GM12872 (cell line): ENCODE measurements at regions not wholly inside any gene's neighbourhood (a gene's known extent, or its start where the extent isn't known, plus 50 kb on each side); places are given as distances from the start of the nearest gene placed in this dataset.

Source experiments
- CTCF ChIP-seq: IDR thresholded peaks from 3 replicates; pipeline ENCODE4 v1.5.1; 2011; ENCODE audit warnings: low read depth, mild to moderate bottlenecking, low read length, moderate library complexity; ENCODE audit not compliant: insufficient read depth

- TF ChIP-seq CTCF: no peak
Measured at GRCh38 chr22:48498526-48499331, 1328.9 kb downstream of the BRD1 start.

- no peak for TF ChIP-seq CTCF
Measured at GRCh38 chr22:48496987-48497650, 1330.6 kb downstream of the BRD1 start.

DNA sequence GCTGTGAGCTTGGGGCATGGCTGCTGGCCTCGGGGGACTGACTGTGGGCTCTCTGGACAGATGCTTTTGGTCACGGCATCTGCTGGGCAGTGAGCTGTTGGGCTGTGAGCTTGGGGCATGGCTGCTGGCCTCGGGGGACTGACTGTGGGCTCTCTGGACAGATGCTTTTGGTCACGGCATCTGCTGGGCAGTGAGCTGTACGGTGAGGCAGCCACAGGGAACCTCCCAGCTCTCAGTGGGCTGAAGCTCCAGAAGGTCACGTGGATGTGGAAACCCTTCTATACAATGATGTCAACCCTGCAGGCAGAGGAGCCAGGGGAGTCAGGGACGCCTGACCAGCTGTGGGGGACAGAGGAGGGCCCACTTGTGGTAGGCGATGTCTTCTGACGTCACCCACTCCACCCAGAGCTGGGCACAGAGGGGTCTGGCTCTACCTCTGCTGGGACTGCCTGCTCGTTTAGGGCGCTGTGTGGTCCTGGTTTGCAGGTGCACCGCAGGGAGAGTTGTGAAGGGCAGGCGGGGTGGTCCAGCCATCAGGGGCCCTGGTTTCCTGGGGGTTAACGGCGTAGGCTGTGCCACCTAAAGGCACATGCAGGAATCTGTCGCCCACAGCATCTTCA lies 1331.3 kb downstream of the BRD1 start:
- TF ChIP-seq CTCF: no peak

GRCh38 chr22:48495751-48496080 lies 1332.0 kb downstream of the BRD1 start:
- no peak for TF ChIP-seq CTCF

DNA sequence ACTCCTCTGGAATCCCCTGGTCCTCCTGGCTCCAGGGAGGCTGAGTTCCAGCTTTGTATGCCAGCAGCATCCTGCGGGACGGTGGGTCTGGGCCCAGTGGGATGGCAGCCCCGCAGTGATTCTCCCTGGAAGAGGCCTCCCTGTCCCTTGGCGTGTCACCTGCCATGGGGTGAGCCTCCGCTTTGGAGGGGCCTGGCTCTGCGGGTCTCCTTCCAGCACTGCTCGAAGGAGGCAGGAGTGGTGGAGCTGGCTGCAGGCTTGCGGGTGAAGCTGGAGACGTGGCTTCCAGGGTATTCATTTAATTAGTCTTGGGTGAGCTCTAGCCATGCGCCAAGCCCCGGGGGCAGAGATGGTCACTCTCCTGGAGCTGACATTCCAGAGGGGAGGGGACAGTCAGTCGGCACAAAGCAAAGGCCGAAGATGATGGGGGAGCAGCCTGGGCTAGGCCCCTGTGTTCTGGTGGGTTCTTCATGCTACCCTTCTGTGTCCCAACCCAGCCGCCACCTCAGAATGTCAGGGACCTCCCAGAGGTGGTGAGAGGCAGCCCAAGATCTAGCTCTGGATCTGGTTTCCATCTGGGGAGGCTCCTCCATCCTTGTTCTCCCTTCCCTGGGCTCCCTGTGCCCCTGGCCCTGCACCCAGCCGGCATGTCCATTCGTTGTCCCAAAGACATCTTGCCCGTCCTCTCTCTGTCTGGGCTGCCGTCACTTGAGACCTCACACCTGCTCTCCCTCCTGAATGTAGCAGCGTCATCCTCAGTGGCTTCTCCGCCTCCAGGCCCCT lies 1332.5 kb downstream of the BRD1 start:
- TF ChIP-seq CTCF: no peak

DNA sequence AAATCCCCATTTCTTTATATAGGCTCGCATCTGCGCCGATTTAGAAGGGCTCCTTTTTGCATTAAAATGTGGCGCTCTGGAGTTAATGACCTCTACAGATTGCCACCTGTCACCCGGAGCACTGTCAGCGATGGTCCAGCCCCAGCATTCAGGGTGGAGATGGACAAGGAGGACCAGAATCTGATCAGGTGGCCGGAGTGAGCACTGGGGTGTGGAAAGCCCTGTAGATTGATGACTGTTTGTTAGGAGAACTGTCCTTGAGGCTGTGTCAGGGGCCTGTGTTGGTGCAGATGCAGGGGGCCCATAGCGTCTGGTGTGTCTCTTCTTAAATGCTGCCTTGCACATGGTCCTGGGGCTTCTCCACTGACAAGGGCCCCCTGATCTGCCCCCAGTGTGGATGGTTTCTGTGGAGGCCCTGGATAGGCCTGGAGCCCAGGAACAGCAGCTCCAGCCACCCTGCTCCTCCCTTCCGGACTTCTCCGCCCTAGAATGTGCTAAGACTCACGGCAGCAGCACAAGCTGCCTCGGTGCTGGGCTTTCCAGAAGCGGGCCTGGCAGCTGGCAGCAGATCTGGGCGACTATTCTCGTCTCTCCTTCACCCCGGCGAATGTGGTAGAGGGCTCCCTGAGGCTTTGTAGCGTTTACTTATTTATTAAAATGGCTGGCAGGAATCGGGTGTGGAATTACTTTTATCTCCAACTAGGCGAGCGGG lies 1333.3 kb downstream of the BRD1 start:
- no peak for TF ChIP-seq CTCF

DNA sequence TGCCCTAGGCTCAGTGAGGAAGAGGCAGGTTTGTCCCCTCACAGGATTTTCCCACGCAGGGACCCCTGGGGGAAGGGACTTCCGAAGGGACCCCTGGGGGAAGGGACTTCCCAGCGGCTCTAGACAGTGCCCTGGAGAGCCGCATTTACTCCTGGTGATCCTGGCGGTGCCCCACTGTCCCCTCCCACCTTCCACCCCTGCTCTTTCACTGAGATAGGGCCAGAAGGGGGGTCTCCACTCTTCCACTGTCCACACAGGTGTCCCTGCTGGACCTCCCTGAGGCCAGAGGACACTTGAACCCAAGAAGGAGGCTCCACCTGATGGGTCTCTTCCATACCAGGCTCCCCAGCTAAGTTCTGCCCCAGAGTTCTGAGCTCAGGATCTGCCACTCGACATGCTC lies 1333.9 kb downstream of the BRD1 start:
- no peak for TF ChIP-seq CTCF
